GM12872 (cell line): ENCODE measurements at regions not wholly inside any gene's neighbourhood (a gene's known extent, or its start where the extent isn't known, plus 50 kb on each side); places are given as distances from the start of the nearest gene placed in this dataset.

ENCODE experiments used
- TF ChIP-seq, protein P1 (sequence below): IDR thresholded peaks from 3 replicates; pipeline ENCODE4 v1.5.1; 2011; ENCODE audit warnings: low read depth, mild to moderate bottlenecking, low read length, moderate library complexity; ENCODE audit not compliant: insufficient read depth

DNA sequence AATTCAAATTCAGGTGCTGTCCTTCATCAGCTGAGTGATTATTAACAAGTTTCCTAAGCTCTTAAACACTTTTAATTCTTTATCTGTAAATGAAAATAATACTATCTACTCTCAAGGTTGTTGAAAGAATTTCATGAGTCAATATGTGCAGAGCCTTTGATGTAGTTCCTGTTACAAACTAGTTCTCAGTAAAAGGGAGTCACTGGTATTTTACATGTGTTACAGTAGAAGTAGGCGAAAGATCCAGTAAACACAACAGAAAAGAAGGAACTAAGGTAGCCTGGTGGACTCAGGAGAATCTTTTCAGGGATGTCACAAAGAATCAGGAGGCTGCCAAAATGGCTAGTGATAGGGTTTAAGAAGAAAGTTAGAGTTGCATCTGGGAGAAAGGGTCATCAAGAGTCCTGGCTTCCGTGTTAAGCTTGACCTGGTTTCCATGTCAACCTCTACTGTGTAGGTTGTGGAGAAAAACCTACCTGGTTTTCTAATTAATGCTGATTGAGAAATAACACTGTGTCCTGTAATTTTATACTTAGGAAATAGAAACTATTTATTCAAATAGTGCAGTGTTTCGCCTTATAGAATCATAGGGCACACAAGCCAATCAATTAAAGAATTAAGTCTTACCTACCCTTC is 58.3 kb upstream of the TRIB2 start:
- TF ChIP-seq, protein P1, sequence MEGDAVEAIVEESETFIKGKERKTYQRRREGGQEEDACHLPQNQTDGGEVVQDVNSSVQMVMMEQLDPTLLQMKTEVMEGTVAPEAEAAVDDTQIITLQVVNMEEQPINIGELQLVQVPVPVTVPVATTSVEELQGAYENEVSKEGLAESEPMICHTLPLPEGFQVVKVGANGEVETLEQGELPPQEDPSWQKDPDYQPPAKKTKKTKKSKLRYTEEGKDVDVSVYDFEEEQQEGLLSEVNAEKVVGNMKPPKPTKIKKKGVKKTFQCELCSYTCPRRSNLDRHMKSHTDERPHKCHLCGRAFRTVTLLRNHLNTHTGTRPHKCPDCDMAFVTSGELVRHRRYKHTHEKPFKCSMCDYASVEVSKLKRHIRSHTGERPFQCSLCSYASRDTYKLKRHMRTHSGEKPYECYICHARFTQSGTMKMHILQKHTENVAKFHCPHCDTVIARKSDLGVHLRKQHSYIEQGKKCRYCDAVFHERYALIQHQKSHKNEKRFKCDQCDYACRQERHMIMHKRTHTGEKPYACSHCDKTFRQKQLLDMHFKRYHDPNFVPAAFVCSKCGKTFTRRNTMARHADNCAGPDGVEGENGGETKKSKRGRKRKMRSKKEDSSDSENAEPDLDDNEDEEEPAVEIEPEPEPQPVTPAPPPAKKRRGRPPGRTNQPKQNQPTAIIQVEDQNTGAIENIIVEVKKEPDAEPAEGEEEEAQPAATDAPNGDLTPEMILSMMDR = no peak

DNA sequence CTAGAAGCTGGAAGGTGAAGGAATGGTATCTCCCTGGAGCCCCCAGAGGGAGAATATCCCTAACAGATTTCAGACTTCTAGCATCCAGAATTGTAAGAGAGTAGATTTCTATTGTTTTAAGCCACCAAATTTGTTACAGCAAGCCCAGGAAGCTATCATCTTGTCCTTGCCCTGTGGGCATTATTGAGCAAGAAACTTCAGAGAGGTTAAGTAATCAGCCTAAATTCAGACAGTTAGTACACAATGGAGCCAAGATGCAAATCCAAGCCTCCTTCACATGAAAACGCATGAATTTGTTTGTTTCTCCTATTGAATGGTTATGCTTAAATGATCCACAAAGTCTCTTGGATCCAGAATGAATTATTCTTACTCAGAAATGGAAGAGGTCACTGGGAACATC is 55.2 kb upstream of the TRIB2 start:
- TF ChIP-seq, protein P1 = no peak

DNA sequence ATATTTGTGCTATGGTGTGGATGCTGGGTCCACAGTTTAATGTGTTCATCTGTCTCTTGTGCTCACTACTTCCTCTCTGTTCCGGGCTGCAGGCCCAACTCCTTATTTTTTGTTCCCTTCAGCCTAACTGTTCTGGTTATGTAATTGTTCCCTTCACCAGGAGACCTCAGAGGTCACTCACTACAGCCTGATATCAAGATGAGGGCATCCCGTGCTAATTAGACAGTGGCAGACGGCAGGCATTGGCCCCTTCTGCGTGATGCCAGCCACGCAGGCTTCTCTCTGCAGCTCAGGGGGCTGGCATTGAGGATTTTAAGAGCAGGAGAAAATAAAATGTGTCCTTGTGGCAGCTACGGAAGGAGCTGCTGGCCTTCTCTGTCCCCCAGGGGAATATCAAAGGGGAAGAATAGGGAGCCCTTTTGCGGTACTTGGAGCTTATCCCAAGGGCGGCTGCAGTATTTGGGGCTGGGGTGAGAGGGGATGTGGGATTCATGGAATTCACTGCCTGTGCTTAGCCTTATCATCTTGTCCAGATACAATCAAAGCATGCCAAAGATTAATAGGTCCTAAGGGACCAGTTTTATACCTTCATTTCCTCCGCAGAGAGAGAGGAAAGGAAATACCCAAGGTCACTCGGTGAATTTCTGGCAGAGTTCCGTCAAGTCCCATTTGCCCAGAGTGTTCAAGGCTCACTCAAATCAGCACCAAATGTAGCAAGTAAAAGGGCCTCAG is 53.3 kb upstream of the TRIB2 start:
- TF ChIP-seq, protein P1 = no peak

DNA sequence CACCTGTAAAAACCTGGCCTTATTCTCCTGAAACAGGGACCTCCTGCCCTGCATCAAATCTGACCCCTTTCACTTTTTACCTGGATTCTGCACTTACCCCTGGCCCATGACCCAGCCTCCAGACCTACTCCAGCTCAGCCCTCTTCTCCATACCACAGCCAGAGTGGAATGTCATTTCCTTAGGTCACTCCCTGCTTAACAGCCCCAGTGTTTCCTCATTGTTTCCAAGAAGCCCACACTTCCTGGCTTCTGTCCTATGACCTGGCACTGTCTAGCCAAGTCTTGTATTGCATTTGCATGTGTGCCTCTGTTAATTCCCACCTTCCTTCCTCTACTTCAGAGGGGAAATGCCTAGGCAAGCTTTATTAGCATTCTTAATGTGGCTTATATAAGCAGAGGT is 51.4 kb upstream of the TRIB2 start:
- TF ChIP-seq, protein P1 = no peak

DNA sequence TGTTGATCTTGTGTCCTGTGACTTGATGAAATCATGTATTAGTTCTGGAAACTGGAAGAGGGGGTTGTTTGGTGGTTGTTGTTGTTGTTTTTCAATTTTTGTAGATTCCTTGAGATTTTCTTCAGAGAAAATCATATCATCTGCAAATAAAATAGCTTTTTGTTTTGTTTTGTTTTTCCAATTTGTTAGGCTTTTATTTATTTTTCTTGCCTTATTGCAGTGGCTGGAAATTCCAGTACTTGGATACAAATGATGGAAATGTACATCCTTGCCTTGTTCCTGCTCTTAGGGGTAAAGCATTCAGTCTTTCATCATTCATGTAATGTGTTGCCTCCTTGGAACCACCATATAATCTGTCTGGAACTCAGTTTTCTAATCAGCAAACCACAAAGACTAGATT is 50.3 kb upstream of the TRIB2 start:
- TF ChIP-seq, protein P1 = no peak
